ENCODE measurements at regions not wholly inside any gene's neighbourhood (a gene's known extent, or its start where the extent isn't known, plus 50 kb on each side); places are given as distances from the start of the nearest gene placed in this dataset.

GRCh38 chr22:47564158-47564450 is 801.7 kb downstream of the TBC1D22A start:
- TF ChIP-seq CTCF (IDR thresholded peaks at IDR 0.05) (no peak), POLR2AphosphoS5 (IDR thresholded peaks at IDR 0.05; ENCODE audit: low read depth, low read length) (no peak), TCF7L2 (IDR thresholded peaks at IDR 0.05; ENCODE audit: low read depth, low read length) (no peak)

Data from Panc1 (cell line).